ENCODE measurements at regions not wholly inside any gene's neighbourhood (a gene's known extent, or its start where the extent isn't known, plus 50 kb on each side); places are given as distances from the start of the nearest gene placed in this dataset.

DNA sequence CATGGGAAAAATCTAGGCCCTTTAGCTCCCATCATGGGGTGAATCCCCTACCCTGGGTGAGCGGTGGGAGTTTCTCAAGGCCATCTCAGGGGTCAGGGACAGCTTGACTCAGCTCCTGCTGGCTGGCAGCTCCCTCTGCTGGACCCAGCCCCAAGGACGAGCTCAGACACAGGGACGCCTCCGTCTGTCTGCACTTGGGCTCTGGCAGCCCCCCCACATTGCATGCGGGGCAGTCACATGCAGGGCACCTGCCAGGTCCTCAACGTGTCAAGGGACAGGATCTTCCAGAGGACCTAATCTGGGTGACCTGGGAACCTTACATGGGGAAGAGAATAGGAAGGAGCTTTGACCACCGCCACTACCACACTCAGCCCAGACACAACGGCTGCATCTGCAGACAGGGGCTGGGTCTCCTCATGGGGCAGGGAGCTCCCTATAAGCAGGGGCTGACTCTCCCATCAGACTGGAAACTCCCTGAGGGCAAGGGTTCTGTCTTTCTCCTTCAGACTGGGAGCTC lies 173.4 kb downstream of the MRPL14 start (continued):
- TF ChIP-seq SRSF9 (IDR thresholded peaks at IDR 0.05; ENCODE audit: borderline replicate concordance, insufficient read depth, low read depth, low read length, poor library complexity, severe bottlenecking): no peak
- no peak for TF ChIP-seq KLF12 (CRISPR knock-in tag; IDR thresholded peaks at IDR 0.05; ENCODE audit: borderline replicate concordance)
- no peak for TF ChIP-seq MZF1 (CRISPR knock-in tag; IDR thresholded peaks at IDR 0.05; ENCODE audit: borderline replicate concordance)
- TF ChIP-seq ZNF101 (CRISPR knock-in tag; IDR thresholded peaks at IDR 0.05; ENCODE audit: borderline replicate concordance, low read depth): no peak
- no peak for TF ChIP-seq ZFYVE20 (CRISPR knock-in tag; IDR thresholded peaks at IDR 0.05; ENCODE audit: borderline replicate concordance, low read depth)
- no peak for TF ChIP-seq ZNF766 (CRISPR knock-in tag; IDR thresholded peaks at IDR 0.05; ENCODE audit: borderline replicate concordance)
- no peak for TF ChIP-seq ONECUT2 (CRISPR knock-in tag; IDR thresholded peaks at IDR 0.05)
- no peak for TF ChIP-seq ZNF703 (CRISPR knock-in tag; IDR thresholded peaks at IDR 0.05; ENCODE audit: borderline replicate concordance)
- no peak for TF ChIP-seq CBFB (CRISPR knock-in tag; IDR thresholded peaks at IDR 0.05)
- peak; percentile 97 for TF ChIP-seq ZBTB7A (CRISPR knock-in tag; IDR thresholded peaks at IDR 0.05)
- no peak for TF ChIP-seq ZMYM2 (CRISPR knock-in tag; IDR thresholded peaks at IDR 0.05)
- no peak for TF ChIP-seq TBL1XR1 (IDR thresholded peaks at IDR 0.05; ENCODE audit: borderline replicate concordance, low read length, partially characterized antibody)
- TF ChIP-seq MYNN (CRISPR knock-in tag; IDR thresholded peaks at IDR 0.05; ENCODE audit: low read depth): no peak; the same call in 1 of the 2 replicates
- peak; percentile 72 for TF ChIP-seq ZNF605 (CRISPR knock-in tag; IDR thresholded peaks at IDR 0.05)
- no peak; the same call in 1 of the 2 replicates for TF ChIP-seq SIN3A (IDR thresholded peaks at IDR 0.05; ENCODE audit: borderline replicate concordance, low read depth, low read length)
- TF ChIP-seq, protein P1, sequence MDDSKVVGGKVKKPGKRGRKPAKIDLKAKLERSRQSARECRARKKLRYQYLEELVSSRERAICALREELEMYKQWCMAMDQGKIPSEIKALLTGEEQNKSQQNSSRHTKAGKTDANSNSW (CRISPR knock-in tag; IDR thresholded peaks at IDR 0.05; ENCODE audit: borderline replicate concordance): 0 out of 2 replicates have a peak, but pooled peaks have one; percentile 51
- no peak for TF ChIP-seq ZFP62 (CRISPR knock-in tag; IDR thresholded peaks at IDR 0.05)
- TF ChIP-seq NR2F1 (CRISPR knock-in tag; IDR thresholded peaks at IDR 0.05): peak; percentile 75 to 90
- peak; percentile 48 for TF ChIP-seq YY1 (IDR thresholded peaks at IDR 0.05; ENCODE audit: insufficient read depth, insufficient replicate concordance, low read depth, low read length)
- peak; percentile 41 for TF ChIP-seq ZFP36 (IDR thresholded peaks at IDR 0.05; ENCODE audit: borderline replicate concordance, low read depth, low read length, partially characterized antibody)
- TF ChIP-seq CC2D1A (CRISPR knock-in tag; IDR thresholded peaks at IDR 0.05): no peak
- no peak for TF ChIP-seq MAFF (IDR thresholded peaks at IDR 0.05; ENCODE audit: low read depth, low read length)
- TF ChIP-seq, protein P2, sequence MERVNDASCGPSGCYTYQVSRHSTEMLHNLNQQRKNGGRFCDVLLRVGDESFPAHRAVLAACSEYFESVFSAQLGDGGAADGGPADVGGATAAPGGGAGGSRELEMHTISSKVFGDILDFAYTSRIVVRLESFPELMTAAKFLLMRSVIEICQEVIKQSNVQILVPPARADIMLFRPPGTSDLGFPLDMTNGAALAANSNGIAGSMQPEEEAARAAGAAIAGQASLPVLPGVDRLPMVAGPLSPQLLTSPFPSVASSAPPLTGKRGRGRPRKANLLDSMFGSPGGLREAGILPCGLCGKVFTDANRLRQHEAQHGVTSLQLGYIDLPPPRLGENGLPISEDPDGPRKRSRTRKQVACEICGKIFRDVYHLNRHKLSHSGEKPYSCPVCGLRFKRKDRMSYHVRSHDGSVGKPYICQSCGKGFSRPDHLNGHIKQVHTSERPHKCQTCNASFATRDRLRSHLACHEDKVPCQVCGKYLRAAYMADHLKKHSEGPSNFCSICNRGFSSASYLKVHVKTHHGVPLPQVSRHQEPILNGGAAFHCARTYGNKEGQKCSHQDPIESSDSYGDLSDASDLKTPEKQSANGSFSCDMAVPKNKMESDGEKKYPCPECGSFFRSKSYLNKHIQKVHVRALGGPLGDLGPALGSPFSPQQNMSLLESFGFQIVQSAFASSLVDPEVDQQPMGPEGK (CRISPR knock-in tag; IDR thresholded peaks at IDR 0.05): peak; percentile 92
- 0 out of 2 replicates have a peak, but pooled peaks have one; percentile 86 for TF ChIP-seq ZBTB1 (CRISPR knock-in tag; IDR thresholded peaks at IDR 0.05; ENCODE audit: borderline replicate concordance)
- TF ChIP-seq, protein P3, sequence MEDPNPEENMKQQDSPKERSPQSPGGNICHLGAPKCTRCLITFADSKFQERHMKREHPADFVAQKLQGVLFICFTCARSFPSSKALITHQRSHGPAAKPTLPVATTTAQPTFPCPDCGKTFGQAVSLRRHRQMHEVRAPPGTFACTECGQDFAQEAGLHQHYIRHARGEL (CRISPR knock-in tag; IDR thresholded peaks at IDR 0.05): no peak
- TF ChIP-seq, protein P4, sequence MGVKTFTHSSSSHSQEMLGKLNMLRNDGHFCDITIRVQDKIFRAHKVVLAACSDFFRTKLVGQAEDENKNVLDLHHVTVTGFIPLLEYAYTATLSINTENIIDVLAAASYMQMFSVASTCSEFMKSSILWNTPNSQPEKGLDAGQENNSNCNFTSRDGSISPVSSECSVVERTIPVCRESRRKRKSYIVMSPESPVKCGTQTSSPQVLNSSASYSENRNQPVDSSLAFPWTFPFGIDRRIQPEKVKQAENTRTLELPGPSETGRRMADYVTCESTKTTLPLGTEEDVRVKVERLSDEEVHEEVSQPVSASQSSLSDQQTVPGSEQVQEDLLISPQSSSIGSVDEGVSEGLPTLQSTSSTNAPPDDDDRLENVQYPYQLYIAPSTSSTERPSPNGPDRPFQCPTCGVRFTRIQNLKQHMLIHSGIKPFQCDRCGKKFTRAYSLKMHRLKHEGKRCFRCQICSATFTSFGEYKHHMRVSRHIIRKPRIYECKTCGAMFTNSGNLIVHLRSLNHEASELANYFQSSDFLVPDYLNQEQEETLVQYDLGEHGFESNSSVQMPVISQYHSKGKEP (CRISPR knock-in tag; IDR thresholded peaks at IDR 0.05): no peak
